ENCODE measurements at regions not wholly inside any gene's neighbourhood (a gene's known extent, or its start where the extent isn't known, plus 50 kb on each side); places are given as distances from the start of the nearest gene placed in this dataset.
"Not testable (repeated sequence)": the region's sequence is repeated elsewhere in the genome, so short reads cannot be mapped to it uniquely, and the experiment has no call there.

GRCh38 chr16:22436823-22437652 lies 62.6 kb upstream of the CDR2 start:
- peak in 50 of 58 donors; percentile 13 to 86 (median 52) for DNase-seq

- not testable (repeated sequence) for DNase-seq
Observed at GRCh38 chr16:22436326-22436822, 62.0 kb upstream of the CDR2 start.

GRCh38 chr16:22431314-22431713 lies 56.9 kb upstream of the CDR2 start:
- DNase-seq, result not testable (repeated sequence)

- no peak for DNase-seq
Observed at GRCh38 chr16:22428654-22429053, 54.2 kb upstream of the CDR2 start.

- no peak for DNase-seq
Observed at GRCh38 chr16:22427556-22427955, 53.1 kb upstream of the CDR2 start.

- DNase-seq, result no peak
Observed at GRCh38 chr16:22425847-22426246, 51.4 kb upstream of the CDR2 start.

GRCh38 chr16:22425036-22425801 lies 50.8 kb upstream of the CDR2 start:
- DNase-seq, result peak in 2 of 58 donors; percentile 7

GRCh38 chr16:22424161-22424937 lies 49.9 kb upstream of the CDR2 start:
- DNase-seq, result peak in 37 of 58 donors; percentile 7 to 65 (median 26)
